ENCODE measurements at regions not wholly inside any gene's neighbourhood (a gene's known extent, or its start where the extent isn't known, plus 50 kb on each side); places are given as distances from the start of the nearest gene placed in this dataset.

GRCh38 chr11:96954587-96955242 lies 564.9 kb downstream of the JRKL start:
- TF ChIP-seq POLR2AphosphoS5 (IDR thresholded peaks at IDR 0.05; ENCODE audit: low read depth, low read length), result no peak
- TF ChIP-seq POLR2A (IDR thresholded peaks at IDR 0.05; ENCODE audit: low read depth, low read length), result no peak
- TF ChIP-seq TAF1 (IDR thresholded peaks at IDR 0.05; ENCODE audit: low read depth, low read length), result no peak

Data from GM12891 (cell line).